AG10803 (cell line): ENCODE measurements at regions not wholly inside any gene's neighbourhood (a gene's known extent, or its start where the extent isn't known, plus 50 kb on each side); places are given as distances from the start of the nearest gene placed in this dataset.

Experiments
- DNase-seq: peaks from one replicate; pipeline ENCODE4 v3.0.0; 2010; ENCODE audit warnings: low read depth
- H3K4me3 ChIP-seq: 2 replicates; pipeline ENCODE4 v1.5.1; 2011; ENCODE audit warnings: mild to moderate bottlenecking, low read length, control low read depth
- CTCF ChIP-seq: conservative IDR thresholded peaks from 2 replicates; pipeline ENCODE4 v1.5.1; 2011; ENCODE audit warnings: mild to moderate bottlenecking, low read length, control low read depth, inconsistent platforms

GRCh38 chr4:149166365-149166764 lies 649.3 kb downstream of the IQCM start:
- TF ChIP-seq CTCF: no peak
- H3K4me3 ChIP-seq: no peak overlapping the region
- DNase-seq: peak; percentile 30

GRCh38 chr4:149164282-149164681 lies 651.4 kb downstream of the IQCM start:
- no peak overlapping the region for H3K4me3 ChIP-seq
- peak; percentile 46 for TF ChIP-seq CTCF
- DNase-seq: peak; percentile 94

GRCh38 chr4:149161247-149161646 lies 654.4 kb downstream of the IQCM start:
- peak; percentile 94 for DNase-seq
- H3K4me3 ChIP-seq: no peak overlapping the region
- TF ChIP-seq CTCF: no peak

GRCh38 chr4:149160370-149160769 lies 655.3 kb downstream of the IQCM start:
- no peak for TF ChIP-seq CTCF
- H3K4me3 ChIP-seq: no peak overlapping the region
- DNase-seq: no peak

GRCh38 chr4:149158817-149159216 lies 656.8 kb downstream of the IQCM start:
- no peak for TF ChIP-seq CTCF
- DNase-seq: peak; percentile 57
- H3K4me3 ChIP-seq: no peak overlapping the region

GRCh38 chr4:149145803-149146202 lies 669.8 kb downstream of the IQCM start:
- no peak for TF ChIP-seq CTCF
- DNase-seq: peak; percentile 87

GRCh38 chr4:149144060-149144459 lies 671.6 kb downstream of the IQCM start:
- H3K4me3 ChIP-seq: no peak overlapping the region
- no peak for DNase-seq
- TF ChIP-seq CTCF: no peak

More at GRCh38 chr4:149145803-149146202, 669.8 kb downstream of the IQCM start:
- no peak overlapping the region for H3K4me3 ChIP-seq
